ENCODE measurements at regions not wholly inside any gene's neighbourhood (a gene's known extent, or its start where the extent isn't known, plus 50 kb on each side); places are given as distances from the start of the nearest gene placed in this dataset.

GRCh38 chr4:8754634-8755589, 116.7 kb downstream of the HMX1 start:
- Mint-ChIP-seq H3K27me3 (ENCODE audit: unreplicated experiment) (peaks cover 14% of the 10 kb centered on the region), H3K4me1 (ENCODE audit: low read depth, unreplicated experiment) (no peaks in the 10 kb centered on the region), H3K9me3 (ENCODE audit: low read depth, unreplicated experiment) (no peaks in the 10 kb centered on the region), H3K4me3 (ENCODE audit: low read depth, unreplicated experiment) (no peak overlapping the region), H3K27ac (ENCODE audit: unreplicated experiment) (no peak overlapping the region), H3K36me3 (ENCODE audit: insufficient read depth, unreplicated experiment) (no peaks in the 10 kb centered on the region)
- CTCF ChIA-PET = no interaction called here
- TF ChIP-seq CTCF (IDR thresholded peaks at IDR 0.05; ENCODE audit: unreplicated experiment) = no peak
- intact Hi-C loops (cut with micrococcal nuclease; ENCODE audit: unreplicated experiment) = no loop called here
- no peak for DNase-seq
- BruUV-seq (replicated peaks) = no TSS peak

GRCh38 chr4:8748236-8748575, 123.4 kb downstream of the HMX1 start:
- CTCF ChIA-PET = no interaction called here
- TF ChIP-seq CTCF (IDR thresholded peaks at IDR 0.05; ENCODE audit: unreplicated experiment) = no peak
- intact Hi-C loops (cut with micrococcal nuclease; ENCODE audit: unreplicated experiment) = no loop called here
- Mint-ChIP-seq H3K36me3 (ENCODE audit: insufficient read depth, unreplicated experiment) (no peaks in the 10 kb centered on the region), H3K4me1 (ENCODE audit: low read depth, unreplicated experiment) (no peaks in the 10 kb centered on the region), H3K27me3 (ENCODE audit: unreplicated experiment) (peaks cover 22% of the 10 kb centered on the region), H3K4me3 (ENCODE audit: low read depth, unreplicated experiment) (no peak overlapping the region), H3K27ac (ENCODE audit: unreplicated experiment) (no peak overlapping the region), H3K9me3 (ENCODE audit: low read depth, unreplicated experiment) (peaks cover 9% of the 10 kb centered on the region)
- BruUV-seq (replicated peaks) = no TSS peak
- no peak for DNase-seq

- no peaks in the 10 kb centered on the region for H3K36me3 Mint-ChIP-seq (ENCODE audit: insufficient read depth, unreplicated experiment)
- intact Hi-C loops (cut with micrococcal nuclease; ENCODE audit: unreplicated experiment) = no loop called here
- BruUV-seq (replicated peaks) = no TSS peak
- no peak overlapping the region for H3K4me3 Mint-ChIP-seq (ENCODE audit: low read depth, unreplicated experiment)
- H3K4me1 Mint-ChIP-seq (ENCODE audit: low read depth, unreplicated experiment) = no peaks in the 10 kb centered on the region
- TF ChIP-seq CTCF (IDR thresholded peaks at IDR 0.05; ENCODE audit: unreplicated experiment) = no peak
- CTCF ChIA-PET = no interaction called here
- peaks cover 21% of the 10 kb centered on the region for H3K27me3 Mint-ChIP-seq (ENCODE audit: unreplicated experiment)
- no peak overlapping the region for H3K27ac Mint-ChIP-seq (ENCODE audit: unreplicated experiment)
- no peak for DNase-seq
- H3K9me3 Mint-ChIP-seq (ENCODE audit: low read depth, unreplicated experiment) = peaks cover 11% of the 10 kb centered on the region
Observed at GRCh38 chr4:8747467-8748235, 124.0 kb downstream of the HMX1 start.

- intact Hi-C loops (cut with micrococcal nuclease; ENCODE audit: unreplicated experiment) = no loop called here
- Mint-ChIP-seq H3K4me1 (ENCODE audit: low read depth, unreplicated experiment) (no peaks in the 10 kb centered on the region), H3K27me3 (ENCODE audit: unreplicated experiment) (peaks cover 21% of the 10 kb centered on the region), H3K9me3 (ENCODE audit: low read depth, unreplicated experiment) (peaks cover 11% of the 10 kb centered on the region), H3K27ac (ENCODE audit: unreplicated experiment) (no peak overlapping the region), H3K4me3 (ENCODE audit: low read depth, unreplicated experiment) (no peak overlapping the region), H3K36me3 (ENCODE audit: insufficient read depth, unreplicated experiment) (no peaks in the 10 kb centered on the region)
- CTCF ChIA-PET = no interaction called here
- no TSS peak for BruUV-seq (replicated peaks)
- TF ChIP-seq CTCF (IDR thresholded peaks at IDR 0.05; ENCODE audit: unreplicated experiment) = no peak
- no peak for DNase-seq
Observed at GRCh38 chr4:8746523-8747466, 124.8 kb downstream of the HMX1 start.
